HFF-Myc (cell line): ENCODE measurements at regions not wholly inside any gene's neighbourhood (a gene's known extent, or its start where the extent isn't known, plus 50 kb on each side); places are given as distances from the start of the nearest gene placed in this dataset.

Experiments
- DNase-seq: peaks from one replicate; pipeline ENCODE4 v3.0.0-alpha.2; 2011; ENCODE audit warnings: low read depth; ENCODE audit errors: extremely low read depth
- H3K4me3 ChIP-seq: replicated peaks from 2 replicates; pipeline ENCODE4 v1.5.1; 2011; ENCODE audit warnings: low read depth, mild to moderate bottlenecking, control low read depth, low read length
- CTCF ChIP-seq: IDR thresholded peaks from 2 replicates; pipeline ENCODE4 v1.5.1; 2012; ENCODE audit warnings: mild to moderate bottlenecking, low read depth, low read length, control low read depth; ENCODE audit errors: missing control alignments

GRCh38 chr13:111662895-111663294 lies 342.5 kb downstream of the TEX29 start:
- no peak for DNase-seq
- no peak overlapping the region for H3K4me3 ChIP-seq
- no peak for TF ChIP-seq CTCF

GRCh38 chr13:111663505-111663904 lies 343.1 kb downstream of the TEX29 start:
- no peak for TF ChIP-seq CTCF
- no peak overlapping the region for H3K4me3 ChIP-seq
- DNase-seq = no peak

GRCh38 chr13:111663953-111664421 lies 343.5 kb downstream of the TEX29 start:
- no peak for DNase-seq
- no peak for TF ChIP-seq CTCF
- H3K4me3 ChIP-seq = no peak overlapping the region

GRCh38 chr13:111664696-111665095 lies 344.3 kb downstream of the TEX29 start:
- no peak overlapping the region for H3K4me3 ChIP-seq
- no peak for TF ChIP-seq CTCF
- DNase-seq = no peak

- no peak for TF ChIP-seq CTCF
Observed at GRCh38 chr13:111665691-111666095, 345.3 kb downstream of the TEX29 start.

GRCh38 chr13:111666164-111666776 lies 345.8 kb downstream of the TEX29 start:
- TF ChIP-seq CTCF = no peak
- DNase-seq = no peak
- H3K4me3 ChIP-seq = no peak overlapping the region

More at GRCh38 chr13:111665691-111666095, 345.3 kb downstream of the TEX29 start:
- H3K4me3 ChIP-seq = no peak overlapping the region
- no peak for DNase-seq

GRCh38 chr13:111667757-111668156 lies 347.3 kb downstream of the TEX29 start:
- no peak for DNase-seq
- no peak for TF ChIP-seq CTCF
- H3K4me3 ChIP-seq = no peak overlapping the region
